22Rv1 (cell line): ENCODE measurements at regions not wholly inside any gene's neighbourhood (a gene's known extent, or its start where the extent isn't known, plus 50 kb on each side); places are given as distances from the start of the nearest gene placed in this dataset.

Experiments used
- H3K27ac ChIP-seq: fragments of 450-650 bp; 2 replicates; pipeline ENCODE4 v1.5.1; 2017
- CTCF ChIP-seq: fragments of 450-650 bp; IDR thresholded peaks from 2 replicates; pipeline ENCODE4 v1.5.1; 2017; ENCODE audit warnings: mild to moderate bottlenecking
- ZFX ChIP-seq: fragments of 450-650 bp; IDR thresholded peaks from 2 replicates; pipeline ENCODE4 v1.6.1; 2017; ENCODE audit warnings: antibody characterized with exemption, borderline replicate concordance

GRCh38 chr2:196486146-196486545 is 153.4 kb upstream of the CCDC150 start:
- H3K27ac ChIP-seq: no peak overlapping the region
- no peak for TF ChIP-seq CTCF
- no peak for TF ChIP-seq ZFX

GRCh38 chr2:196487417-196487816 is 152.1 kb upstream of the CCDC150 start:
- TF ChIP-seq ZFX: no peak
- TF ChIP-seq CTCF: no peak
- no peak overlapping the region for H3K27ac ChIP-seq

GRCh38 chr2:196489371-196489770 is 150.1 kb upstream of the CCDC150 start:
- H3K27ac ChIP-seq: no peak overlapping the region
- TF ChIP-seq ZFX: no peak
- no peak for TF ChIP-seq CTCF

GRCh38 chr2:196492946-196493345 is 146.6 kb upstream of the CCDC150 start:
- TF ChIP-seq CTCF (no peak), ZFX (no peak)
- H3K27ac ChIP-seq: no peak overlapping the region

- no peak for TF ChIP-seq CTCF
- TF ChIP-seq ZFX: no peak
- H3K27ac ChIP-seq: no peak overlapping the region
These were observed 140.6 kb upstream of the CCDC150 start for GRCh38 chr2:196498962-196499361.

GRCh38 chr2:196499686-196500085 is 139.8 kb upstream of the CCDC150 start:
- no peak overlapping the region for H3K27ac ChIP-seq
- TF ChIP-seq ZFX: no peak

- H3K27ac ChIP-seq: no peak overlapping the region
- TF ChIP-seq CTCF (no peak), ZFX (no peak)
These were observed 138.7 kb upstream of the CCDC150 start for GRCh38 chr2:196500686-196501431.

GRCh38 chr2:196501836-196502235 is 137.7 kb upstream of the CCDC150 start:
- H3K27ac ChIP-seq: no peak overlapping the region
- TF ChIP-seq ZFX (no peak), CTCF (no peak)
